ENCODE measurements at regions not wholly inside any gene's neighbourhood (a gene's known extent, or its start where the extent isn't known, plus 50 kb on each side); places are given as distances from the start of the nearest gene placed in this dataset.

DNA sequence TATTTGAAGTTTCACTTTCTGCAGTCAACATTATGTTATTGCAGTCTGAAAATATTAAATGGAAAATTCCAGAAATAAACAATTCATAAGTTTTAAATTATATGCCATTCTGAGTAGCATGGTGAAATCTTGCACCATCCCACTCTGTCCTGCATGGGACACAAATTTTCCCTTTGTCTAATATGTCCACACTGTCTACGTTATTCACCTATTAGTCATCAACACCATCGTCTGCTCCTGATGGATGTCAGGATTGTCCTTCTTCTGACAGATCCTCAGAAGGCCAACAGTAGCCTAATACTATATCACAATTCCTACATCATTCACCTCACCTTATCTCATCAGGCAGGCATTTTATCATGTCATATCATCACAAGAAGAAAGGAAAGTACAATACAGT, 163.1 kb downstream of the TXNL1 start:
- Histone ChIP-seq H3K79me1 (ENCODE audit: low read depth, low read length) (no peaks in the 10 kb centered on the region), H3K4me3 (ENCODE audit: extremely low read depth in 1 of 4, insufficient read depth in 2 of 4, low read depth in 3 of 4, low read length in 4 of 4) (no peak overlapping the region), H3K9me3 (ENCODE audit: insufficient read depth in 2 of 2, low read depth in 1 of 2, low read length in 1 of 2) (no peaks in the 10 kb centered on the region), H3K14ac (ENCODE audit: insufficient read length) (no peak overlapping the region), H3K56ac (replicated peaks; ENCODE audit: insufficient read length, low read depth, low read length) (no peak overlapping the region), H4K8ac (ENCODE audit: extremely low read depth, insufficient read depth, low read length) (no peak overlapping the region), H4K5ac (ENCODE audit: insufficient read length, low read depth, low read length) (no peak overlapping the region), H2BK15ac (ENCODE audit: low read length) (no peak overlapping the region), H3K23ac (ENCODE audit: insufficient read length) (no peak overlapping the region), H2BK5ac (ENCODE audit: low read depth, low read length) (no peak overlapping the region), H3K79me2 (ENCODE audit: control insufficient read depth in 1 of 2, insufficient read depth in 2 of 2, low read length in 2 of 2) (no peaks in the 10 kb centered on the region), H2BK20ac (ENCODE audit: low read length) (no peak overlapping the region), H2BK120ac (replicated peaks; ENCODE audit: low read depth, low read length) (no peak overlapping the region), H3K27ac (ENCODE audit: low read depth, low read length) (no peak overlapping the region), H3K4me1 (replicated peaks in 1 of 4; ENCODE audit: control insufficient read depth in 3 of 4, insufficient read depth in 4 of 4, low read length in 3 of 4) (no peaks in the 10 kb centered on the region), H3K4ac (replicated peaks; ENCODE audit: insufficient read length, low read depth, low read length) (no peak overlapping the region), H2AFZ (ENCODE audit: low read length) (no peak overlapping the region), H3K18ac (ENCODE audit: extremely low read depth, low read length) (no peak overlapping the region), H4K91ac (replicated peaks; ENCODE audit: insufficient read length, low read length) (no peak overlapping the region), H3K9ac (replicated peaks in 1 of 4; ENCODE audit: extremely low read depth in 1 of 4, low read depth in 3 of 4, low read length in 3 of 4) (no peak overlapping the region), H2BK12ac (ENCODE audit: low read depth, low read length) (no peak overlapping the region), H2AK5ac (ENCODE audit: low read depth, low read length) (no peak overlapping the region), H4K20me1 (replicated peaks in 1 of 2; ENCODE audit: control insufficient read depth in 1 of 2, insufficient read depth in 2 of 2, low read length in 2 of 2) (peaks cover 0 to 3% of the 10 kb centered on the region in 2 experiments), H3K4me2 (ENCODE audit: insufficient read depth in 1 of 2, low read depth in 2 of 2, low read length in 2 of 2) (no peak overlapping the region), H3K23me2 (ENCODE audit: low read depth, low read length) (peaks cover 5% of the 10 kb centered on the region; the same call in 1 of the 2 replicates), H3K27me3 (replicated peaks in 1 of 4; ENCODE audit: control insufficient read depth in 3 of 4, extremely low read depth in 1 of 4, insufficient read depth in 3 of 4, low read length in 3 of 4) (no peaks in the 10 kb centered on the region), H3K36me3 (ENCODE audit: control insufficient read depth in 2 of 4, insufficient read depth in 4 of 4, low read length in 3 of 4) (no peaks in the 10 kb centered on the region)
- POLR2A ChIA-PET (ENCODE audit: partially characterized antibody) = no interaction called here
- no peak for DNase-seq (ENCODE audit: low read depth in 1 of 2, low spot score in 2 of 2)
- TF ChIP-seq JUN (IDR thresholded peaks at IDR 0.05; ENCODE audit: low read depth, low read length) = no peak
- no peak for TF ChIP-seq SP1 (IDR thresholded peaks at IDR 0.05; ENCODE audit: low read depth, low read length)
- no peak for TF ChIP-seq BCL11A (IDR thresholded peaks at IDR 0.05; ENCODE audit: low read depth in 2 of 2, low read length in 2 of 2)
- no peak for TF ChIP-seq ASH2L (IDR thresholded peaks at IDR 0.05; ENCODE audit: low read length)
- TF ChIP-seq CEBPB (IDR thresholded peaks at IDR 0.05; ENCODE audit: low read depth, low read length) = no peak
- TF ChIP-seq GABPA (IDR thresholded peaks at IDR 0.05; ENCODE audit: borderline replicate concordance, insufficient read depth, low read length) = no peak
- no peak for TF ChIP-seq CBX5 (IDR thresholded peaks at IDR 0.05; ENCODE audit: low read depth, low read length)
- no peak for TF ChIP-seq BRCA1 (IDR thresholded peaks at IDR 0.05; ENCODE audit: low read depth, low read length)
- TF ChIP-seq NRF1 (IDR thresholded peaks at IDR 0.05; ENCODE audit: low read depth, low read length) = no peak
- WGBS, 2 experiments (ENCODE audit: extremely low coverage in 1 of 2, insufficient coverage in 1 of 2, insufficient read length in 1 of 2, insufficient replicate concordance in 2 of 2, low coverage in 1 of 2, low lambda C conversion rate in 2 of 2, missing lambda C conversion rate in 1 of 2) = 92% methylated on average over 2 of the region's 2 CpGs; no CpG with 5 or more reads in 1 of the 2 experiments
- CTCF ChIA-PET (ENCODE audit: partially characterized antibody) = no interaction called here
- FAIRE-seq = no peak

Data from H1 (cell line).